NT2/D1 (cell line): ENCODE measurements at regions not wholly inside any gene's neighbourhood (a gene's known extent, or its start where the extent isn't known, plus 50 kb on each side); places are given as distances from the start of the nearest gene placed in this dataset.

Experiments used
- SUZ12 ChIP-seq: IDR thresholded peaks from 2 replicates; pipeline ENCODE4 v1.6.1; 2011; ENCODE audit not compliant: insufficient read length, insufficient read depth; ENCODE audit errors: extremely low read depth
- ZNF274 ChIP-seq: IDR thresholded peaks from 2 replicates; pipeline ENCODE4 v1.6.1; 2011; ENCODE audit warnings: mild to moderate bottlenecking, low read depth, low read length

DNA sequence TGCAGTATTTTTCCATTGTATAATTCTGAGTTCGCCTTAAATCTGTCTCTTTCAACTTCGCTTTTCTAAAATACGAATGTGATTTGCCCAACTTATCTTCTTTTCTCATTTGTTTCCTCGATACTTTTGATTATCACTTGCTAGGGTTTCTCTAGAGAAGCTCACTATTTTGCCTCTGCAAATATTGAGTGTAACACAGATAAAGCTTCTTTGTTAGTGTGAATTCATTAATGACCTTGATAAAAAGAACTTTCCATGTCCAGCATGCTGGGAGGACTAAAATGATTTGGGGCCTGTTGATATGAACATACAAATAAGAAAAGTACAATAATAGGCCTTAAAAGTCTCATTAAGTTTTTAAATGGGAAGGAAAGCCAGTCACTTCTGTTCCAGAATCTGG is 303.3 kb downstream of the MAP2K6 start:
- TF ChIP-seq ZNF274 (no peak), SUZ12 (no peak)
